ENCODE measurements at regions not wholly inside any gene's neighbourhood (a gene's known extent, or its start where the extent isn't known, plus 50 kb on each side); places are given as distances from the start of the nearest gene placed in this dataset.
"Not testable (repeated sequence)": the region's sequence is repeated elsewhere in the genome, so short reads cannot be mapped to it uniquely, and the experiment has no call there.

DNA sequence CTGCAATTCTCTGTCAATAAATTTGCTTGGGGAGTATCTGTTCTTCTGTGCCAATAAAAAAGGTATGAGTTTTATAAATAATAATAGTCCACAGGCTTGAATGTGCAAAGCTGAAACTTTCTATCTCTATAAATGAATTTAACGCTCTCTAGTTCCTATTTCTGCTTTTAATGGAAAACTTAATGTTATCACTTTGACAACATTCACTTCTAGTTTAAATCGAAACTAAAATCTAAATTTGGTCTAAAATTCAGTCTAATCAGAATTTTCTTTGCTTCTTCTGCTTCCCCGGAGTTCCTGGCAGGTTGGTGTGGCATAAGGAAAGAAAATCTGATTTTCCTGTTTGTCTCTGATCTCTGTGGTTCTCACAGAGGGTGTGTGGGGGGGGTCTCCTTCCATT lies 450.1 kb upstream of the TBL1XR1 start:
- DNase-seq = no peak

DNA sequence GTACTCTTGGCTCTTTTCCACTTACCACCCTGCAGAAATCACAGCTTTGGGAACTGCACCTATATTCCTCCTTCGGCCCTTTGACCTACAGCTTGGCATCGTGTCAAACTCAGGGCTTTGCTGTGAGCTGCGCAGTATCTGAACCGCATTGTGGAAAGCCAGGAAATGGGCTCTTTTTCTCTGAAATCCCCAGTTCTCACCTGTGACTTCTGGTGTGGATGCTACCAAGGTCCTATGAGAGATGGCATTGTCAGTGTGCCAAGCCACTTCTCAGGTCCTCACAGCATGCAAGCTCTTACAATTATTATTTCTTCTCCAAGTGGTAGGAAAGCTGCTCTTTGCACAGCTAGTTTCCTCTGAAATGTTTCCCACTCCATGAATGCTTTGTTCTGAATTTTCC lies 450.6 kb upstream of the TBL1XR1 start:
- no peak for DNase-seq

DNA sequence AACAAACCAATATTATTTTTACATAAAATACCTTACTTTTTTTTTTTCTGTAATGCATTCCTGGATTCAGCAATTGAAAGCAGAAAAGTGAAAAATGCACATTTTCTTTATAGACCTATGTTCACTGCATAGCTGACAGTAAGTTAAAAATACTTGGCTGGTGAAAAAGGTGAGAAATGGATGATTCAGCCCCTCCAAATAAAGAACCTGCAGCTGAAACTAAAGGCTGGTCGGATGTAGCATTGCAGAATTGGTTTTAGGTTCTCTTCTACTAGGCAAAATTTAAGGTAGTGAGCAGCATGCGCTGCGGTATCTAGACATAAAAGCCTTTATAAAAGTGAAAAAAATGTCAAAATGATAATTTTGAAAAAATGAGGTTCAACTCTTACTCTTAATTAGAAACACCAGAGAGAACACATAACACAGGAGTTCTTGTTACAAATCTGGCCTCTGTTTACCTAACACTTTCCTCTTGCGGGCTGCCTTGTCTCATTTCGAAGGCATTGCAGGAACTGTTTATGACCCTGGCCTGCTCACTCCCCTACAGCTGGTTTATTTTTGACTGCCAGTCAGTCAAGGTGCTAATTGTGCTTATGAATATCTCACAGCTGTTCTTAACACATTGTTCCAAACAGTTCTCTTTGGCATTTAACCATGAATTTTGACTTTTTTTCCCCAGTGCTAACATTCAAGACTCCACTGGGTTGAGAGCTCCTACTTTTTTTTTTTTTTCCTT lies 455.4 kb upstream of the TBL1XR1 start:
- DNase-seq = no peak

DNA sequence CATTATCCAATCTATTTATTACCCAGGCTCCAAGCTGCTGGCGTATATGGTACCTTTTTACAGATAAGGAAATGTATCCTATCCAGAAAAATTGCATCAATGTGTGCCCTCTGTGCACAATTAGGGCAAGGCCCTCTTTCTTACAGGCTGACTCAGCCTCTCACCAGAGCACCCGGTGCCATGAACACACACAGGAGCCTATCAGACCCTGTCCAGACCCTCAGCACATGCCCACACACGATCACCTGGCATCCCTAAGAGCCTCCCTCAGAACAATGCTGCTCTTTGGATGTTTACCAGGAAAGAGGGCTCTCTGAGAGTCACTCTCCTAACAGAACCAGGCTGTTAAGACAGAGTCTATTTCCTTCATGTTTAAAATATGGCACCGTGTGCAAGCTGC lies 460.0 kb upstream of the TBL1XR1 start:
- DNase-seq = no peak

DNA sequence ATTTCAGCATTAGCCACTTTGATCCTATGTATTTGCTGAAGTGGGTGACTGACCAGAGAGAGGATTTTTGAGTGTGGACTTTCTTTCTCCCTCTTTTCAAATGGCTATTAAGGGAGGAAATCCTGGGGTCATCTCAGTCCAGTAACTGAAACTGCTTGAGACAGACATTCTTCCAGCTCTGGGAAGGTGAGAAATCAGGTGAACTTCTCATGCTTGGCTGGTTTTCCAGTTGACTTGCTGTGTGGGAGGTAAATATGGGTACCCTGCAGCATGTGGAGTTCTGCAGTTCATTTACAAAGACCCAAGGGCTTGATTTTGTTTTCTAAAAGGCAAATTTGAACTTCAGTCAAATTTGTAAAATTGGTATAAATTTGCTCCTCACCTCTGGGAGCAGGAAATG lies 461.1 kb upstream of the TBL1XR1 start:
- DNase-seq = no peak

DNA sequence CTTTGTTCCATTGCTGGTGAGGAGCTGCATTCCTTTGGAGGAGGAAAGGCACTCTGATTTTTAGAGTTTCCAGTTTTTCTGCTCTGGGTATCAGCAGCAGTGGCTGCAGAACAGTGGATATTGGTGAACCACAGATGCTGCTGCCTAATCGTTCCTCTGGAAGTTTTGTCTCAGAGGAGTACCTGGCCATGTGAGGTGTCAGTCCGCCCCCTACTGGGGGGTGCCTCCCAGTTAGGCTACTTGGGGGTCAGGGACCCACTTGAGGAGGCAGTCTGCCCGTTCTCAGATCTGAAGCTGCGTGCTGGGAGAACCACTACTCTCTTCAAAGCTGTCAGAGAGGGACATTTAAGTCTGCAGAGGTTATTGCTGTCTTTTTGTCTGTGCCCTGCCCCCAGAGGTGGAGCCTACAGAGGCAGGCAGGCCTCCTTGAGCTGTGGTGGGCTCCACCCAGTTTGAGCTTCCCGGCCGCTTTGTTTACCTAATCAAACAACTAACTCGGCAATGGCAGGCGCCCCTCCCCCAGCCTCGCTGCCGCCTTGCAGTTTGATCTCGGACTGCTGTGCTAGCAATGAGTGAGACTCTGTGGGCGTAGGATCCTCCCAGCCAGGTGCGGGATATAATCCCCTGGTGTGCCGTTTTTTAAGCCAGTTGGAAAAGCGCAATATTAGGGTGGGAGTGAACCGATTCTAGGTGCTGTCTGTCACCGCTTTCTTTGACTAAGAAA lies 467.3 kb upstream of the TBL1XR1 start:
- DNase-seq = not testable (repeated sequence)

DNA sequence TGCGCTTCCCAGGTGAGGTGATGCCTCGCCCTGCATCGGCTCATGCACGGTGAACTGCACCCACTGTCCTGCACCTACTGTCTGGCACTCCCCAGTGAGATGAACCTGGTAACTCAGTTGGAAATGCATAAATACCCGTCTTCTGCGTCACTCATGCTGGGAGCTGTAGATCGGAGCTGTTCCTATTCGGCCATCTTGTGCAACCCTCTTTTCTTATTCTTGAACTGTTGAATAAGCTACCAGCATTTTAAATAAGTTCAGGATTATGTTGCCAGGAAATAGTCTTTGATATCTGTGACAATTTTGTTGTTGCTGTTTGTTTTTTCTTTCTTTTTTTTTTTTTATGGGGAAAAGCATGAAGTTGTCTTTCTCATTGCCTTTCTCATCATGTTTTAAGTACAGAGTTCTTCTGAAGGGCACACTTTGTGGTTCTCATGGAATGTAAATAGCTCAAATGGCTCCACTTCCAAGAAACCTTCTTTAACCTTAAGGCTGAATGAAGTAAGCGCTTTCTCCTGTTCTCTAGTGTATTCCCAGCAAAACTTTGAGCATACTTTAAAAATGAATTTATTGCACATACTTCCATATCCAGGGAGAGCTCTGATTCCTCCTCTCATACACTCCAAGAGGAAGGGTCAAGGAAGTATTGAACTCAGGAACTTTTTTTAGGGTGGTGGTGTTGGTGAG lies 468.0 kb upstream of the TBL1XR1 start:
- DNase-seq = no peak

DNA sequence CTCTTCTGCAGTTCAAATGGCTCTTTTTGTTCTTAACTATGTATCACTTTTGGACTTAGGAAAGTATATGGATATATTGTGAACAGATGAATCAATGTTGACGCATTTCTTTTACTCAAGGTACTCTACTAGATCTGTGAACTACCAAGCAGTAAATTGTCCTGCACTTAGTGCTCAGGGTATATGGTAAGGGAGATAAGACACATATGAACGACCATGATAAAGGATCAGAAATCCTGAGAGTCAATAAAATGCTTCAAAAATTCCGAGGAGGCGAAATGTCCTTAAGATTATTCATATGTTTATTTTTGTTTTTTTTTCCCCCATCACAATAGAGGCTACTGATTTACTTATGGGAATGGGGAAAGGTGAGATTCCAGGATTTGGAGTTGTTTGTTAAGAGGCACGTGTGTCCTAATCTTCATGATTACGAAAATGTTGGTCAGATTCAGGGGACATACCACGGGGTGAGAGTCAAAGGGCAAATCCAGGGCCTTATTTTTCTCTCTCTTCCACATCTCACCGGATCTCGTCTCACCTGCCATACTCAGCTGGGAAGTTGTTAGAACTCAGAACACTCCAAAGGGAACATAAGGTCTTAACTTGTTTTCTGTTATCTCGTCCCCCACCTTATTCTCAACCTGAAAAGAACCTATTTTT lies 475.1 kb upstream of the TBL1XR1 start:
- no peak for DNase-seq

DNA sequence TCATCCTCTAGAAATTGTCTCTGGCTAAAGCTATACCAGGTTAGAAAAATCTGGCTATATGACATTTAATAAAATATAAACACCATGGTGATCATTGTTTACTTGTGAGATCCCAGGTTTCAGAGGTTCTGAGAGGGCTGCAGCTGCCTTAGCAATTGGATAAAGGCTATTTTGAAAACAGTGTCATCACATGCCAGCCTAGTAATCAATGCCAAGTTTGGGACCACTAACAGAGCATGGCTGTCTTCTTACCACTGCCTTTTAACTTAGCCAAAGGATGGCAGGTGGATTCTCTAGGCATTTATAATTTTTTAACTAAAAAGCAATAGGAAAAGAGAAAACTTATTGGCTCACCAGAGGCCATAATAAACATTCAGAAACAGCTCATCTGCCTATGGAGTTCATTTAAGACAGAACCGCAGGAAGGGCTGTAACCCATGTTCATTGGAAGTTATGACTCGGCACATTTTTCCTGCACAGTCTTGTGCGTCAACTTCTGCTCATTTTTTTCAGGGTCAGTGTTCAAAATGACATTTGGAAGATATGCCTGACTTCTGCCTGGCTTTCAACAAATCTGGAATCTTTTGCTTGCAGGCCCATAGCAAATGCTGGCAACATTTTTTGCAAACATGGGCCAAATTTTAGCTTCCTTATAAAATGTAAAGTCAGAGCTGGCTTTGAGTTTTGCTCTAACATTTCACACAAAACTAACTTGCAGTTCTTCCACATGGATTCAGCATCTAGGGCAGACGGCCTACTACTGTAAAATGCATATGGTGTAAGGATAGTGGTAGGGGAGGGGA lies 476.0 kb upstream of the TBL1XR1 start:
- DNase-seq = no peak

DNA sequence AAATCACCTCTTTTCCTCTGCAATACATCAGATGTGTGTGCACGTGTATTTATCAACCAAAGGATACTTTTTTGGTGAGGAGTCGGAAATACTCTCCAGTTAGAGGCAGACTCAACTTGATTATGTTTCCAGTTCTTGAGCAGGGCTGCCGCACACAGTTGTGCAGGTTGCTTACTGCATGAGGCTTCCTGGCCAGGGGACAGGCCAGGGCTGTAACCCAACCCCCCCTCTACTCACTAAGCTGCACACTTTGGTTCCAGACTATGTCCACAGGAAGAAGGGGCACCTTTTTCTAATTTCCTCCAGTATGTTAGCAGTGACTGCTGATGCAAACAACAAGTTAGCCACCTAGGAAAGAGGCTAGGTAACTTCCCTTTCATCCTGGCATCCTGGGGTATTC lies 476.9 kb upstream of the TBL1XR1 start:
- DNase-seq = no peak

DNA sequence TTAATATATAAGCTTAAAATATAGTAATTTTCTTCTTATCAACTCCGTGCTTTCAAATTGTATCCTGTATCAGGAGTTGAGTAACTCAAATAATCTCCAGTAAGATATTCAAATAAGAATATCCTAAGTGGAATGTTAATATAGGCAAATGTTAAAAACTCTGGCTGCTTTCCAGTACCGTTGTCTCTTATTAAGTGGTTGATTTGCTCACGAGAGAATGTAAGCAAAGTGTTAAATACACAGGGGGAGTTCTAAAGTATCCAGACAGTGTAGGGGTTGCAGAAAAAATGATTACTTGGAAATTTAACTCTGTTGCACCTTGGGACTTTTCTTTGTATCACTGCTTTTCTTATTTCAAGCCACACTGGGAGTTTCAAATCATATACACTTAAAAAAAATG lies 478.9 kb upstream of the TBL1XR1 start:
- no peak for DNase-seq

DNA sequence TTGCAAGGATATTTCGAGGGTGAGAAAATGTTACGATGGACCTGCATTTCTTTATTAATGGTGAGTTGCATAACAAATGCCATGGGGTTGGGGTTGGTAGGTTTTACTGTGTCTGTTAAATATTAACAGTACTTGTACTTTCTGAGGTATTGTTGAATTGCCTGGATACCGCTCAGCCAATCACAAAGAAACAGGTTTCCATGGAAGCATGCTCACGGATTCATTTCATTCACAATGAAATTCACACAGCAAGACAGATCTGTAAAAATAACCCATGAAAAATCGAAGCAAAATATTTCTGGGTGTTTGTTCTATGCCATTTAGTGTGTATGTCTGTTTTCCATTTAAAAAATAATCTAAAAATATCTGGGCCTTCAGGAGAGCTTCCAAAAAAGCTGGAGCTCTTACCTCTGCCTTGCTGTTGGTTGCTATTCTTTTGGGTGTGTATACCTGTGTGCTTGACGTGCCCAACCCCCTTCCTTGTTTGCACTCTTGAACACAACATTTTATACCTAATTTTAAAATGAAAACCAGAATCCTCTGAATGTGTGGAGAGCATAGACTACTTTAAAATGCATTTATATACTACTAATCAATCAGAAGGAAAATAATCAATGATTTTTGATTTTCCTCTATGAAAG lies 479.8 kb upstream of the TBL1XR1 start:
- no peak for DNase-seq

DNA sequence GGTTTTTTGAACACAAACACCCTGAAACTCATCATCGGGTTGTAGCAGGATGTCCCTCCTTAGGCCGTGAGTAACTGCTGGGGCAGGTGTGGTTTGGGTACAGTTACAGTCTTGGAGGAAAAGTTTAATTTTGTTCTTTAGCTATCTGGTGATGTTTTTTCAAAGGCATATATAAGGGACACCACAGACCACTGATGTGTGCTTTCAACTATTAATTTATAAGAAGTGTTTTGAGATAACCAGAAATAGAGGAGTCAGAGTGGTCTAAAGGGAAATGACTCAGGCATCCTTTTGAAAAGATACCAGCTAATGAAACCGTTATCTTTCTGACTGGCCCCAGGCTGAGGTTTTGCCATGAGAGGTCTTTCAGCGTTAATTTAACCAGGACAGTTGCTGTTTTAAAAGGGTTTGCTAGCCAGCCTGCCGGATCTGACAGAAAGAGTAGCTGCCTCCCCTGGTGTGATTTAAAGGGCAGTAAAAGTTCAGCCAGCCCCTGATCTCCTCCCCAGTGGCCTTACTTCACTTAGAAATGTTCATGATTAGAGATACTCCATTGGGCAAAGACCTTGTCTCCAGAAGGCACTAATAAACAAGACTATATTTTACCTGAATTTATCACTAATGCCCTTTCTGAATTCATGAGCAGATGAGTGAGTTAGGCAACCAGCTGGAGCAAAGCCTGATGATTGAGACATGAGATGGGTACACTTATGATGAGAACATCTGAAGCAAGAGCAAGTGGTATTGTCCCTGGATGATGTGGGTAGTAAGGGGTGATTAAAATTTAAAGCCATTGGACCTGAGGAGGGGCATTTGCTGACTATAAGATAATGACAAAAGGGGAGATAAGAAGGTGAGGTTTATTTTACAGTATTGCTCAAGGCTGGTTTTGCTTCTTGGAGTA lies 482.5 kb upstream of the TBL1XR1 start:
- DNase-seq = no peak

DNA sequence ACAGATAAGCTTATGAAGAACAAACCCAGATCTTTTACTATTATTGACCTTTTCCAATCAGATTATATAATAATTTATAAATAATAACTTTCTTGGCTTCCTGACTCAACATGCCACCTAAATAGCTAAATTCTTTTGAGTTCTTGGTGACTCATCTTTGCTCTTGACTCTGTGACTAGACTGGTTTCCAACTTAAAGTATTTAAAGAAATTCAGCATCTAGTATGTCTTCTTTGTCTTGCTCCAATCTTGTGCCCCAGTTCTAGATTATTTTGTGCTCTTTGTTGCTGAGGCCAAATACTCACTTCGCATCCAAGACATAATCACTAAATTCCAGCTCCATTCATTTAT lies 483.2 kb upstream of the TBL1XR1 start:
- no peak for DNase-seq

DNA sequence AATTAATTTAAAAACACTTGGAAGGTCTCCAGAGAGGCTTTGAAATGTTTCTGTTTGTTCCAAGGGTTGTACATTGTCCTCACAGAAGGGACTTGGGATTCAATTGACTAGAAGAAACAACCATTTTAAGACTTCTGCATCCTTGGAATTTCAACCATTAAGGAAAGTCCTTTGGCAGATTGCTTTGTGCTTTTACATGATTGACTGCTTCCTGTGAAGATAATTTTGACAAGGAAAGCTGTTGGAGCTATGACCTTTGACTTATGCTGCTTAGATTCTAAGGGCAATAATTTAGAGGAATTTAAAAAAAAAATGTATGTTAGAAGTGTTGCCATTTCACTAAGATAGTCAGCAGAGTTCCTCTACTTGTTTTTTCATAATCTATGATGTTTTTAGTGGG lies 483.9 kb upstream of the TBL1XR1 start:
- DNase-seq = no peak

DNA sequence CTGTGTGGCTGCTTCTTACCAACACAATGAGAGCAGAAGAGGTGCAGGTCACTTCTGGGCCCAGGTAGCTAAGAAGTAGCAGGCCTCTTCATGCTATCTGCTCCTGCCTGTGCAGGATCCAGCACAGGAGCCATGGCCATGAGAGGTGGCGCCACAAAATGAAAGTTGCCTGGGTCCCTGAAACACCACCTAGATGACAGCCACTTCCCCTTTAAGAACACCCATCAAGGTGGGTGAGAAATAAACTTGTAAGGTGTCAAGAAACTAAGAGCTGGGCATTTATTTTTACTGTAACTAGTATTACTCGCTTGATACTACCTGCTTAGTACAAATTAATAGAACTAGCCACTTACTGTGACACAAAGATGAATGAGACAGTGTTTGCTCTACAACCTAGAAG lies 484.6 kb upstream of the TBL1XR1 start:
- no peak for DNase-seq

DNA sequence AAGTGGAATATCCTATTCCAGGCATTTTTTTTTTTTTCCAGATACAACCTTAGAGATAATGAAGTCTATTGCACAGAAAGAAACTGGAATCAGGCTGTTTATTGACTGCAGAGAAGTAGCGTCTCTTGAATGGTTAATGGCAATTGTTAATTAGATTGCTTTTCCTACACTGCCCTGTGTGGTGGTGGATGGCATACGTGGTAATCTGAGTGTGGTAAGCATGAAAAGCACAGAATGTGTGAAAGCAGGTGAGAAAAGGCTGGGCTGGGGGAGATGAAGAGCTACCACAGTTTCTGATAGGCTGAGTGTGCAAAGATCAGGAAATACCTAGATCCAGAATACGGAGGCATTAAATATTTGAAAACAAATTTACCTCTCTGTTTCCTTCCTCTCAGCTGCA lies 486.3 kb upstream of the TBL1XR1 start:
- DNase-seq = no peak

DNA sequence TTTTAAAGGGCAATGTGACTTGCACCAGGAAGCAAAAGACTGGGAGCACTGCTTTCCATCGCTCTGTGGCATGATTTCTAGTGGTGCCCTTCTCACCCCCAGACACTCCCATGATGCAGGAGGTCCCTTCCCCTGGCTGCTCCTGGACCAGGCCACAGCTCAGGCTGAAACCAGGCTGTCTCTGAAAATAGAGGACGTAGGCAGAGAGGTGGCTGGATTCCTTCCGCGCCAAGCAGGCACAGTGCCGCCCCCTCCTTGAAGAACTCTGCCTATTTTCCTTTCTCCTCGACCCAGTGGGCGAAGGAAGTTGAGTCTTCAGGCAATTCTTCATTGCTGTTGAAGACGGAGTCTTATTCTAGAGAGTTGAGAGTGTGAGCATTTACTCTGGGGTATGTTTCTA lies 489.4 kb upstream of the TBL1XR1 start:
- DNase-seq = no peak

DNA sequence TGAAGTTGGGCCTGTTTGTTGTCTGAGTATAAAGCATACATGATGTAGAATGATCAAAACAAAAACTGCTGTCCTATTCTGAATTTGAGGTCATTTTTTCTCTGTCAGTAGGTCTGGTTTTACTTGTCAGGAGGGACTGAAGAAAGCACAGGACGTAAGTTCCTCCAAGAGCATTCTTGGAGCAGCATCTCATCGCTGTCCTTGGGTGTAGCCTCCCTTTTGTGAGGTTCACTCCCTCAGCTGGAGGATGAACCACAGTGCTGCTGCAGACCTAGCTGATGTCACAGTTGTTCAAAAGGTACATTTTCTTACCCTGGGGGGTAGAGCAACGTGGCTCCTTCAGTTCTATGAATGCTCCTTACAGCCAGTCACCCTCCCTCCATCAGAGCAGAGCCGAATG lies 490.0 kb upstream of the TBL1XR1 start:
- DNase-seq = no peak

DNA sequence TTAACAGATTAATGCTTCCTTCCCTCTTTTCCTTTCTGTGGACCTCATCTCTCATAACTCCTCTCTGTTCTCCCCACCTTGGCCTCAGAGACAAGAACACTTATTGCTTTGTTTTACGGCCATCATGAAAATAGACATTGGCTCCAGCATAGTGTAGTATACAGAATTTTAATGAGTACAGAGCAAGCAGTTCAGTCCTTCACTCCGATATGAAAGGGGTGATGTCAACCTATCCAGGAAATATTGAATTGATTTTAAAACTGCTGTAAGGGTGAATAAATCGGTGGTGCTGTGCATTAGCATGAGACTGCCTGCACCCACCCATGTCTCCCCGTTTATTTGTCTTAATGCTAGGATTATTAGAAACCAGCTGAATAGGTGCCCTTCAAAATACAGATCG lies 490.9 kb upstream of the TBL1XR1 start:
- no peak for DNase-seq

DNA sequence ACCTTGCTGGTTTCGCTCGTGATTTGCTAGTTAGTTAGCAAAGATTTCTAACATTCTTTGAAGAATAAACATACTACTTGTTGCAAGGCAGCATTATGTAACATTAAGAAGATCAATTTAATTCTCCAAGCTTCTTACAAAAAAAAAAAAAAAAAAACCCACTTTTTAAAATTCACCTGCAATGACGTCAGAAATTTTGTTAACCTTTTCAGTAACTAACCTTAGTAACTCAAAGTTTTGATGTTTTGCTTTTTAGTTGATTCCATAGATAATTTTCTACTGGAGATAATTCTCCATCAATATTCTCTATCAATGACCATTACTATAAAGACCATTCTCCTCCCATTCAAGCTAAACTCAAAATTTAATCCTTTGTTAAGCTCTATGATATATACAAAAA lies 491.8 kb upstream of the TBL1XR1 start:
- DNase-seq = no peak
